OCI-LY7 (cell line): ENCODE measurements at regions not wholly inside any gene's neighbourhood (a gene's known extent, or its start where the extent isn't known, plus 50 kb on each side); places are given as distances from the start of the nearest gene placed in this dataset.
"Not testable (repeated sequence)": the region's sequence is repeated elsewhere in the genome, so short reads cannot be mapped to it uniquely, and the experiment has no call there.

Source experiments
- BruUV-seq: library from RNA; stranded (reverse); fragments of 400-500 nt; replicated peaks from 2 replicates; lab custom pipeline; 2021; lab: Mats Ljungman, UMichigan
- CTCF ChIA-PET: fragments of 300-600 bp; sonication (Branson Sonifier 250); formaldehyde crosslinking; loops from one replicate; lab custom pipeline; 2022; ENCODE audit warnings: antibody characterized with exemption; ENCODE audit not compliant: unreplicated experiment; lab: Charles Lee
- POLR2A ChIA-PET: fragments of 300-600 bp; sonication (Branson Sonifier 250); formaldehyde crosslinking; loops from one replicate; lab custom pipeline; 2022; ENCODE audit warnings: antibody characterized with exemption; lab: Charles Lee
- DNase-seq: peaks from one replicate; pipeline ENCODE4 v3.0.0-alpha.2; 2015; ENCODE audit warnings: low spot score
- H2AFZ ChIP-seq: fragments of 200-600 bp; sonication (generic), shearing (Covaris generic); 2 replicates; pipeline ENCODE4 v1.6.1; 2014; ENCODE audit warnings: mild to moderate bottlenecking, antibody characterized with exemption, low read length, moderate library complexity
- H3K27ac ChIP-seq: fragments of 200-600 bp; sonication (generic); 2 replicates; pipeline ENCODE4 v1.5.1; 2014; ENCODE audit warnings: mixed run types, low read depth, mild to moderate bottlenecking, moderate library complexity, low read length, inconsistent platforms; ENCODE audit not compliant: poor library complexity, severe bottlenecking
- H3K36me3 ChIP-seq: fragments of 200-600 bp; sonication (generic); 2 replicates; pipeline ENCODE4 v1.6.1; 2014; ENCODE audit warnings: mild to moderate bottlenecking, antibody characterized with exemption, low read length, moderate library complexity, mixed read lengths; ENCODE audit not compliant: insufficient read depth
- H3K4me1 ChIP-seq: fragments of 200-600 bp; sonication (generic); 2 replicates; pipeline ENCODE4 v1.5.1; 2014; ENCODE audit warnings: mild to moderate bottlenecking, low read length; ENCODE audit not compliant: insufficient read depth, poor library complexity, severe bottlenecking
- H3K4me2 ChIP-seq: fragments of 200-600 bp; sonication (generic); 2 replicates; pipeline ENCODE4 v1.6.1; 2014; ENCODE audit warnings: mild to moderate bottlenecking, low read length
- H3K4me3 ChIP-seq: fragments of 200-600 bp; sonication (generic); 2 replicates; pipeline ENCODE4 v1.5.1; 2014; ENCODE audit warnings: mild to moderate bottlenecking, low read depth, low read length; ENCODE audit not compliant: poor library complexity, severe bottlenecking
- H3K79me2 ChIP-seq: fragments of 200-600 bp; sonication (generic); 2 replicates; pipeline ENCODE4 v1.6.1; 2016; ENCODE audit warnings: low read depth, mild to moderate bottlenecking, low read length, moderate library complexity, mixed read lengths; ENCODE audit not compliant: insufficient read depth
- H3K9me2 ChIP-seq: fragments of 200-600 bp; sonication (generic); 2 replicates; pipeline ENCODE4 v1.6.1; 2016; ENCODE audit warnings: mild to moderate bottlenecking, low read length, mixed read lengths; ENCODE audit not compliant: insufficient read depth
- H3K9me3 ChIP-seq: fragments of 200-600 bp; sonication (generic); 2 replicates; pipeline ENCODE4 v1.6.1; 2014; ENCODE audit warnings: mild to moderate bottlenecking, mixed run types, low read length, mixed read lengths
- H4K20me1 ChIP-seq: fragments of 200-600 bp; sonication (generic); 2 replicates; pipeline ENCODE4 v1.6.1; 2014; ENCODE audit warnings: mild to moderate bottlenecking, antibody characterized with exemption, low read length, moderate library complexity, mixed read lengths; ENCODE audit not compliant: insufficient read depth
- CTCF ChIP-seq: fragments of 200-600 bp; sonication (generic); conservative IDR thresholded peaks from 2 replicates; pipeline ENCODE4 v1.5.1; 2014; ENCODE audit warnings: mild to moderate bottlenecking, antibody characterized with exemption, low read length, moderate library complexity, mixed read lengths
- EZH2phosphoT487 ChIP-seq: fragments of 200-600 bp; sonication (generic); IDR thresholded peaks from 2 replicates; pipeline ENCODE4 v1.6.1; 2018; ENCODE audit warnings: low read depth, borderline replicate concordance, mild to moderate bottlenecking, mixed run types, antibody characterized with exemption, low read length, moderate library complexity, mixed read lengths
- intact Hi-C: fragments of 100-400 bp; cut with micrococcal nuclease; formaldehyde crosslinking; loops from one replicate; pipeline ENCODE4 v1.10.0; 2022; ENCODE audit not compliant: unreplicated experiment

GRCh38 chr12:124699909-124700308 lies 132.5 kb upstream of the NCOR2 start:
- no peak for TF ChIP-seq CTCF
- TF ChIP-seq EZH2phosphoT487 = no peak
- intact Hi-C loops = no loop called here
- no peaks in the 10 kb centered on the region for H4K20me1 ChIP-seq
- no peak for DNase-seq
- POLR2A ChIA-PET = no interaction called here
- no peak overlapping the region for H3K4me3 ChIP-seq
- BruUV-seq = no TSS peak
- CTCF ChIA-PET = no interaction called here
- H3K4me1 ChIP-seq = no peaks in the 10 kb centered on the region
- H3K27ac ChIP-seq = no peak overlapping the region
- H3K9me2 ChIP-seq = no peaks in the 10 kb centered on the region
- H2AFZ ChIP-seq = no peak overlapping the region
- H3K36me3 ChIP-seq = no peaks in the 10 kb centered on the region
- no peak overlapping the region for H3K4me2 ChIP-seq
- H3K9me3 ChIP-seq = no peaks in the 10 kb centered on the region
- no peaks in the 10 kb centered on the region for H3K79me2 ChIP-seq

GRCh38 chr12:124698998-124699305 lies 131.5 kb upstream of the NCOR2 start:
- no peaks in the 10 kb centered on the region for H3K9me3 ChIP-seq
- BruUV-seq = no TSS peak
- H4K20me1 ChIP-seq = no peaks in the 10 kb centered on the region
- intact Hi-C loops = no loop called here
- H3K4me2 ChIP-seq = no peak overlapping the region
- H3K79me2 ChIP-seq = no peaks in the 10 kb centered on the region
- H3K4me1 ChIP-seq = no peaks in the 10 kb centered on the region
- H2AFZ ChIP-seq = no peak overlapping the region
- H3K4me3 ChIP-seq = no peak overlapping the region
- H3K36me3 ChIP-seq = no peaks in the 10 kb centered on the region
- ChIA-PET CTCF (no interaction called here), POLR2A (no interaction called here)
- H3K27ac ChIP-seq = no peak overlapping the region
- DNase-seq = no peak
- no peaks in the 10 kb centered on the region for H3K9me2 ChIP-seq
- TF ChIP-seq CTCF (no peak), EZH2phosphoT487 (no peak)

GRCh38 chr12:124698211-124698997 lies 131.0 kb upstream of the NCOR2 start:
- DNase-seq = no peak
- Histone ChIP-seq H2AFZ (no peak overlapping the region), H3K36me3 (no peaks in the 10 kb centered on the region), H3K4me1 (no peaks in the 10 kb centered on the region), H3K9me3 (no peaks in the 10 kb centered on the region), H3K79me2 (no peaks in the 10 kb centered on the region), H3K9me2 (no peaks in the 10 kb centered on the region), H4K20me1 (no peaks in the 10 kb centered on the region), H3K4me2 (no peak overlapping the region), H3K27ac (no peak overlapping the region), H3K4me3 (no peak overlapping the region)
- ChIA-PET CTCF (no interaction called here), POLR2A (no interaction called here)
- TF ChIP-seq EZH2phosphoT487 (no peak), CTCF (no peak)
- intact Hi-C loops = no loop called here
- no TSS peak for BruUV-seq

- H3K4me3 ChIP-seq, H3K9me3 ChIP-seq, H3K4me2 ChIP-seq, H2AFZ ChIP-seq, H3K36me3 ChIP-seq, H4K20me1 ChIP-seq, H3K79me2 ChIP-seq, BruUV-seq, intact Hi-C loops, H3K27ac ChIP-seq, H3K4me1 ChIP-seq, CTCF ChIA-PET, H3K9me2 ChIP-seq, DNase-seq: not testable (repeated sequence)
- POLR2A ChIA-PET = interaction anchor here (0.6 kb wide), 1 partner anchor 1829 kb away, joined by 4 read pairs; no protein-coding TSS in a partner anchor
These were observed 130.3 kb upstream of the NCOR2 start for GRCh38 chr12:124697722-124698121.
